Upper lobe of right lung (tissue), 1 donor: ENCODE measurements at regions not wholly inside any gene's neighbourhood (a gene's known extent, or its start where the extent isn't known, plus 50 kb on each side); places are given as distances from the start of the nearest gene placed in this dataset.
"Not testable (repeated sequence)": the region's sequence is repeated elsewhere in the genome, so short reads cannot be mapped to it uniquely, and the experiment has no call there.

Source experiments
- ATAC-seq: fragments of 200-7000 bp; cut with Tn5 transposase; one replicate; pipeline ENCODE4 v1.9.1; 2020; ENCODE audit warnings: mild to moderate bottlenecking, moderate library complexity
- DNase-seq: peaks from one replicate; pipeline ENCODE4 v3.0.0-alpha.2; 2020
- H3K27ac ChIP-seq: fragments of 200-600 bp; one replicate; pipeline ENCODE4 v1.8.0; 2022
- H3K27me3 ChIP-seq: fragments of 200-600 bp; one replicate; pipeline ENCODE4 v1.8.0; 2022; ENCODE audit warnings: mild to moderate bottlenecking
- H3K36me3 ChIP-seq: fragments of 200-600 bp; one replicate; pipeline ENCODE4 v1.8.0; 2022
- H3K4me1 ChIP-seq: fragments of 200-600 bp; one replicate; pipeline ENCODE4 v1.8.0; 2022
- H3K4me3 ChIP-seq: fragments of 200-600 bp; one replicate; pipeline ENCODE4 v1.8.0; 2022; ENCODE audit warnings: mild to moderate bottlenecking
- H3K9me3 ChIP-seq: fragments of 200-600 bp; one replicate; pipeline ENCODE4 v1.8.0; 2022
- intact Hi-C: fragments of 100-400 bp; cut with DNase I; formaldehyde crosslinking; loops from one replicate; pipeline ENCODE4 v1.11.0; 2022
- TF ChIP-seq, protein P1 (sequence below): fragments of 200-600 bp; IDR thresholded peaks from one replicate; pipeline ENCODE4 v1.8.0; 2022; ENCODE audit warnings: antibody characterized with exemption
- donor health status: DM: no; HTN: yes; CAD: no; lungs with severe emphysema.

- Histone ChIP-seq H3K27me3 (no peaks in the 10 kb centered on the region), H3K9me3 (no peaks in the 10 kb centered on the region), H3K4me3 (no peak overlapping the region), H3K36me3 (no peaks in the 10 kb centered on the region), H3K4me1 (no peaks in the 10 kb centered on the region), H3K27ac (no peak overlapping the region)
- TF ChIP-seq, protein P1, sequence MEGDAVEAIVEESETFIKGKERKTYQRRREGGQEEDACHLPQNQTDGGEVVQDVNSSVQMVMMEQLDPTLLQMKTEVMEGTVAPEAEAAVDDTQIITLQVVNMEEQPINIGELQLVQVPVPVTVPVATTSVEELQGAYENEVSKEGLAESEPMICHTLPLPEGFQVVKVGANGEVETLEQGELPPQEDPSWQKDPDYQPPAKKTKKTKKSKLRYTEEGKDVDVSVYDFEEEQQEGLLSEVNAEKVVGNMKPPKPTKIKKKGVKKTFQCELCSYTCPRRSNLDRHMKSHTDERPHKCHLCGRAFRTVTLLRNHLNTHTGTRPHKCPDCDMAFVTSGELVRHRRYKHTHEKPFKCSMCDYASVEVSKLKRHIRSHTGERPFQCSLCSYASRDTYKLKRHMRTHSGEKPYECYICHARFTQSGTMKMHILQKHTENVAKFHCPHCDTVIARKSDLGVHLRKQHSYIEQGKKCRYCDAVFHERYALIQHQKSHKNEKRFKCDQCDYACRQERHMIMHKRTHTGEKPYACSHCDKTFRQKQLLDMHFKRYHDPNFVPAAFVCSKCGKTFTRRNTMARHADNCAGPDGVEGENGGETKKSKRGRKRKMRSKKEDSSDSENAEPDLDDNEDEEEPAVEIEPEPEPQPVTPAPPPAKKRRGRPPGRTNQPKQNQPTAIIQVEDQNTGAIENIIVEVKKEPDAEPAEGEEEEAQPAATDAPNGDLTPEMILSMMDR: no peak
- intact Hi-C loops: no loop called here
- no peak for ATAC-seq
- DNase-seq: no peak
These were observed 137.2 kb upstream of the ESX1 start for GRCh38 chrX:104391906-104392305.

DNA sequence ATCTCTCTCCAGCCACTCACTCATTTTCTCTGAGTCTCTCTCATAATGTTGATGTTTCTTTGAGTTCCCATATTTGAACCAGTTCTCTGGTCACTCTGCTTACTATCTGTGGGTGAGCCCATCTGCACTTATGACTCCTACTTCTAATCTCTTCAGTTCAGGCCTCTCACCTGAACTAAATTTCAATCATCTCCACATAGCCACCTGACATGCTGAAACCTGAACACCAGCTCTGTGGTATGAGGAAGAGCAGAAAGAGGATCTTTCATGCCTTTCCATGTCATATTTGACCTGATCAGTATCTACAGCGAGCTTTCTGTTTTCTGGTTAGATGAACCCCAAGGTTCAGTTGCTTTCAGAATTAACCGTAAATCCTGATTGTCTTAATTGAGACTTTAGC lies 122.2 kb upstream of the ESX1 start:
- Histone ChIP-seq H3K9me3 (no peaks in the 10 kb centered on the region), H3K4me3 (no peak overlapping the region), H3K36me3 (no peaks in the 10 kb centered on the region), H3K27me3 (no peaks in the 10 kb centered on the region), H3K27ac (no peak overlapping the region), H3K4me1 (no peaks in the 10 kb centered on the region)
- TF ChIP-seq, protein P1: no peak
- DNase-seq (no peak), ATAC-seq (no peak)
- intact Hi-C loops: no loop called here

- intact Hi-C loops: no loop called here
- ATAC-seq: no peak
These were observed 117.8 kb upstream of the ESX1 start for GRCh38 chrX:104372547-104372946.

GRCh38 chrX:104370089-104370488 lies 115.4 kb upstream of the ESX1 start:
- ATAC-seq: no peak
- H3K9me3 ChIP-seq: no peaks in the 10 kb centered on the region
- H3K4me3 ChIP-seq: no peak overlapping the region
- TF ChIP-seq, protein P1: no peak
- intact Hi-C loops: no loop called here
- DNase-seq: no peak
- H3K4me1 ChIP-seq: no peaks in the 10 kb centered on the region
- no peak overlapping the region for H3K27ac ChIP-seq
- no peaks in the 10 kb centered on the region for H3K27me3 ChIP-seq
- no peaks in the 10 kb centered on the region for H3K36me3 ChIP-seq

More at GRCh38 chrX:104372547-104372946, 117.8 kb upstream of the ESX1 start:
- H3K27ac ChIP-seq: no peak overlapping the region
- H3K9me3 ChIP-seq: no peaks in the 10 kb centered on the region
- no peaks in the 10 kb centered on the region for H3K27me3 ChIP-seq
- TF ChIP-seq, protein P1: no peak
- DNase-seq: no peak
- H3K36me3 ChIP-seq: no peaks in the 10 kb centered on the region
- H3K4me1 ChIP-seq: no peaks in the 10 kb centered on the region
- no peak overlapping the region for H3K4me3 ChIP-seq

GRCh38 chrX:104360774-104361173 lies 106.0 kb upstream of the ESX1 start:
- DNase-seq, H3K9me3 ChIP-seq, intact Hi-C loops, ATAC-seq, H3K4me1 ChIP-seq, H3K36me3 ChIP-seq, H3K27me3 ChIP-seq, H3K27ac ChIP-seq, H3K4me3 ChIP-seq: not testable (repeated sequence)

DNA sequence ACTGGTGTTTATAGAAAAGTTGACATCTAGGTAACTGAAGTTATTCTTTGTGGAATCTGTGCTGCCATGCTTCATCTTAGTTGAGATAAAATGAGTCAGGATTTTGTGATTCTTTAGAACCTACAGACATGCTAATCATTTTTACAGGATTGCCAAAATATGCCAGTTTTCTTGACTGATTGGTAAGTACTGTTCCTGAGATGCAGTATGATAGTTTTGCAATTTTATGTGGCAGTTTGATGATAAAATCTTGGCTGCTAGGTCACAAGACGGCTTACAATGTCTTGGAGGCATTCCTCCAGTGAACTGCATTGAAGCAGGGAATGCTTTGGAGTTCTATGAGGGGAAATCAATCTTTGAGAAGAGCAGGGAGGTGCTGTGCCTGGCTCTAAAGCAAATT lies 104.4 kb upstream of the ESX1 start:
- H3K9me3 ChIP-seq: no peaks in the 10 kb centered on the region
- intact Hi-C loops: no loop called here
- DNase-seq (no peak), ATAC-seq (no peak)
- no peak overlapping the region for H3K4me3 ChIP-seq
- H3K4me1 ChIP-seq: no peaks in the 10 kb centered on the region
- no peaks in the 10 kb centered on the region for H3K27me3 ChIP-seq
- no peaks in the 10 kb centered on the region for H3K36me3 ChIP-seq
- no peak overlapping the region for H3K27ac ChIP-seq
- TF ChIP-seq, protein P1: no peak
